ENCODE measurements at regions not wholly inside any gene's neighbourhood (a gene's known extent, or its start where the extent isn't known, plus 50 kb on each side); places are given as distances from the start of the nearest gene placed in this dataset.

GRCh38 chr22:46033256-46034200, 56.6 kb upstream of the WNT7B start:
- no peak for TF ChIP-seq CTCF (IDR thresholded peaks at IDR 0.05)
- TF ChIP-seq POLR2A (IDR thresholded peaks at IDR 0.05): peak in 1 of 3 donors; percentile 48
